ENCODE measurements at regions not wholly inside any gene's neighbourhood (a gene's known extent, or its start where the extent isn't known, plus 50 kb on each side); places are given as distances from the start of the nearest gene placed in this dataset.

GRCh38 chr16:54623636-54624035, 307.0 kb upstream of the IRX5 start:
- FAIRE-seq, result no peak

- no peak for FAIRE-seq
Observed at GRCh38 chr16:54620197-54620596, 310.5 kb upstream of the IRX5 start.

- FAIRE-seq, result no peak
Observed at GRCh38 chr16:54616610-54617009, 314.1 kb upstream of the IRX5 start.

- no peak for FAIRE-seq
Observed at GRCh38 chr16:54605536-54606066, 319.0 kb upstream of the IRX3 start.

GRCh38 chr16:54602666-54603065, 316.1 kb upstream of the IRX3 start:
- no peak for FAIRE-seq

- no peak for FAIRE-seq
Observed at GRCh38 chr16:54597222-54597621, 310.6 kb upstream of the IRX3 start.

- no peak for FAIRE-seq
Observed at GRCh38 chr16:54595621-54596020, 309.0 kb upstream of the IRX3 start.

- FAIRE-seq, result no peak
Observed at GRCh38 chr16:54594601-54595391, 308.2 kb upstream of the IRX3 start.

GRCh38 chr16:54591816-54592246, 305.2 kb upstream of the IRX3 start:
- no peak for FAIRE-seq

GRCh38 chr16:54590836-54591235, 304.2 kb upstream of the IRX3 start:
- FAIRE-seq, result no peak

GRCh38 chr16:54589326-54589725, 302.7 kb upstream of the IRX3 start:
- no peak for FAIRE-seq

- FAIRE-seq, result no peak
Observed at GRCh38 chr16:54588026-54588425, 301.4 kb upstream of the IRX3 start.

- no peak for FAIRE-seq
Observed at GRCh38 chr16:54587176-54587515, 300.6 kb upstream of the IRX3 start.

- no peak for FAIRE-seq
Observed at GRCh38 chr16:54586474-54587175, 300.0 kb upstream of the IRX3 start.

- no peak for FAIRE-seq
Observed at GRCh38 chr16:54585998-54586340, 299.4 kb upstream of the IRX3 start.

- FAIRE-seq, result no peak
Observed at GRCh38 chr16:54585094-54585997, 298.8 kb upstream of the IRX3 start.

GRCh38 chr16:54584121-54584520, 297.5 kb upstream of the IRX3 start:
- FAIRE-seq, result no peak

- FAIRE-seq, result no peak
Observed at GRCh38 chr16:54582631-54583250, 296.2 kb upstream of the IRX3 start.

- FAIRE-seq, result no peak
Observed at GRCh38 chr16:54579106-54579728, 292.6 kb upstream of the IRX3 start.

- FAIRE-seq, result no peak
Observed at GRCh38 chr16:54577651-54578128, 291.1 kb upstream of the IRX3 start.

GRCh38 chr16:54576785-54577184, 290.2 kb upstream of the IRX3 start:
- FAIRE-seq, result no peak

Measured in colon (tissue), 2 donors.